HG03342 (cell line): ENCODE measurements at regions not wholly inside any gene's neighbourhood (a gene's known extent, or its start where the extent isn't known, plus 50 kb on each side); places are given as distances from the start of the nearest gene placed in this dataset.

Source experiments
- ATAC-seq: cut with Tn5 transposase; IDR thresholded peaks from one replicate; pipeline ENCODE4 v1.9.1; 2021; ENCODE audit warnings: mild to moderate bottlenecking, moderate library complexity; ENCODE audit not compliant: unreplicated experiment

DNA sequence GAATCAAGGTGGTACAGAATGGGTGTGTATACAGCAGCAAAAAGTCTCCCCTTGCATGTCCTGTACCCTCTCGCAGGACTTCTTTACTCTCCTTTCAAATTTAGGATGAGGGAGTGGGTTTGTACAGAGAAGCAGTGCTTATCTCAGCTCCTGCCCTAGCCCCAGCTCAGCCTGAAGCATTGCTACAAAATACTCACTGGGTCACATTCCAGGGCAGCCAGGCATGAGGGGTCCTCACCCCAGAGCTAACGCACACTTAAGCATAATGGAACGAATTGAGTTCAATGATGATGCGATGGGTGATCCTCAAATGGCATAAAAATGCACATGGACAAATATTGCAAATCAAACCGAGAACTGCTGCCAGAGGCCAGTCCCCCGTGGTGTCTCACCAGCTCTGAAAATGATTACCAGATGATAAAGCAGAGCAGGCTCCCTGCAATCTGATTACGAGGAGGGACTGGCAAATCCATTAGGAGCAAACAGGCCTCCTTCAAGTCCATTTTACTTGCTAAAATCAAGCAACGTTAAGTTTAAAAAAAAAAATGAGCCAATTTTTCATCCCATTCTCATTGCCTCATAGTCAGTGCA, 231.6 kb upstream of the TAS2R1 start:
- no peak for ATAC-seq

DNA sequence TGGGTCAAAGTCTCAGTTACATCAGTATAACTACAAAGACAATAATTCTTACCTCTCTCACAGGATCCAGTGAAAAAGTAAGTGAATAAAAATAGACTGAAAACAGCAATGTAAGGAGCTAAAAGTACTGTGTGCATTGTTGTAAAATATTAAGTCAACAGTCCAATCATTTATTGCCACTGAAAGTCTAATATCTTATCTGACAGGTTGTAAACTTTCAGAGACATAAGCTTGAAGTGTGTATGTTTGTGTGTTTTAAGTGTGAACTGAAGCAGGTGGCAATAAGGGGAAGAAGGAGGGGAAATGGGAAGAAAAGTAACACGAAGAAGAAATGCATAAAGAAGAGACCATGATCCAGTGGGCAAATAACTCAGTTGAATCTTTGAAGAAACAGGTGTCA, 229.7 kb upstream of the TAS2R1 start:
- no peak for ATAC-seq

DNA sequence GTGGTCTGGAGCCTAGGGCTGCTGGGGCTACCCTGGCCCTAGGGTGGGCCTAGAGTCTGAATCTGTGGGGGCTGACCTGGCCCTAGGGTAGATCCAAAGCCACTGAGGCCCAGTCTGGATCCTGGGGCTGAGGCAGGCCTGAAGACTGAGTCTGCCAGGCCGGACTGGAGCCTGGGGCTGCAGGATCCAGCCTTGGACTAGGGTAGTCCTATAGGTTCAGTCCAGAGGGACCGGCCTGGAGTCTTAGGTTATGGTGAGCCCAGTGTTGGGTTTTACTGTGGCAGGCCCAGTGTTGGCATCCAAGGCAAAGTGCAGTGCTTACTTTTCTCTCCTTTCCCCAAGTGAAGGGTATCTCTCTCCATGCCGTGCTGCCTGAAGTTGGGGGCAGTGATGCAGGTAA, 227.9 kb upstream of the TAS2R1 start:
- ATAC-seq = no peak

DNA sequence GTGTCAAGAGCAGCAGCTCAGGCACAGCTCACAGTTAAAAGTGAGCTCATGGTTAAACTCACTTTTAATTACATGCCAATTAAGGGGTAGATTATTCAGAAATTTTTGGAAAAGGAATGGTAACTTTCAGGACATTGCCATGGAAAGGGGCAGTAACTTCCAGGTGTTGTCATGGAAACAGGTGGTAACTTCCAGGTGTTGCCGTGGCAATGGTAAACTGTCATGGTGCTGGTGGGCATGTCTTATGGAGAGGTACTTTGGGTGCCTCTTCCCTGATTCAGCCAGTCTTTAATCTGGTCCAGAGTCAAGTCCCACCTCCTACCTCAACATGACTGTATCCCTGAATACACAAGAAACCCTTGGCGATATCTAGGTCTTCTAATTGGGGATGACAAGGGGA, 223.2 kb upstream of the TAS2R1 start:
- no peak for ATAC-seq

DNA sequence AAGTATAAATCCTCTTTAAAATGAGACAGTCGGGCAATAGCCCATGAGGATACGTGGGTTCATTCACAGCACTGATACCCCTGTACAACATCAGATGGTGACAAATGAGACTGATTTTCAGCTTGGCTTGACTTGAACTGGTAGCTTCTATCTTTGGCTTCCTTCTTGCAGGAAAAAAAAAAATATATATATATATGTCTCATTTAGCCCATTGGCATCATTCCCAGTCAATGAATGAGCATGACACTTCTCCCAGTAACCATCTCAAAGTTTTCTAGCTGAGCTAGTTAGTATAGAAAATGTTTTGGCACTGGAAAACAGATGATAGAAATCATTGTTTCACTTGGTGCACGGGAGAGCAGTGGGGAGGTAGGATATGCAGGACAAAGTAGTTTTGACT, 222.5 kb upstream of the TAS2R1 start:
- no peak for ATAC-seq

DNA sequence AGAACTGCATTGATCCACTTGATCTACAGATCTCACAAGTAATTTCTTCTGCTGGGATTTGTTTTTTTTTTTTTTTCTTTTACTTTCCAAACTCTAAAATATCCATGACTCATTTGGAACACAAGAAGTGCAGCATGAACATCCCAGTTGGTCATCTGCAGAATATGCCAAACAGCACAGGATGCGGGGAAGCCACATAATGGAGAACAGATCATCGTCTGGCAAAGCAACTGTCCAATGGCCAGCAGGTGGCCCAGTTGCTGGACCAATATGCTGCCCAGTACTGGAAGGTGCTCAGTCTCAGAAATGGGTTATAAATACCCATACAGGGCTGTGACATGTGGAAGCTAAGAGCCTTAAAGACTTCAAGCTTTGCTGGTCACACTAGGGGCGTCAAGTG, 221.3 kb upstream of the TAS2R1 start:
- ATAC-seq = no peak

DNA sequence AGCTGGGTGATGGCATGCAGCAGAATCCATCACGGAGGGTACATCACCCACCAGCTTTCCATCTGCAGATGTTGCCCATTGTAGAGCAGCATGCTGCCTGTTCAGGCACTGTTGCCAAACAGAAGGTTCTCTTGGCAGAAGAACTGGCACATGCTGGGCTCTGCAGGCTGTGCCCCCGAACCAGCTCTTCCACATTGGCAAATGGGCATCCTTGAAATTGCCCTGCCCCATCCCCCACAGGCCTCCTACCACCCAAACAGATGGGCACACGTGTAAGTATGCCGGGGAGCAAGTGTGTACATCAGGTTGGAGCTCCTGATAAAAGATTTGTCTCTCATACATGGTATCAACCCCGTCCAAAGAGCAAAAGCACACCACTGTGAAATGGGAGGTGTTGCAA, 220.3 kb upstream of the TAS2R1 start:
- no peak for ATAC-seq

DNA sequence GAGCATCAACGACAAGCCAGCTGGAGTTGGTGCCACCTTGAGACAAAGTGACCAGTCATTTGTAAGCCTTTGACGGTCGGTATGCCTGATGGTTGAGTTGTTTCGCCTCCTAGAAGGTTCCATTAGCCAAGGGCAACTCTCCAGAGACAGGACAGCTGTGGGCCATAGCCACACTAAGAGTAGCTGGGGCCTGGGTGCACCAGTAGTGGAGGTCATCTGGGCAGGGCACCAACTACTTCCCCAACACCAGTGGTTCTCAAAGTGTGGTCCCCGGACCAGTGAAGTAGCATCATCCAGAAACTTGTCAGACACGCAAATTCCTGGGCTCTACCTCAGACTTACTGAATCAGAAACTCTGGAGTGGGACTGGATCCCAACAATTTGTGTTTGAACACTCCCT, 217.5 kb upstream of the TAS2R1 start:
- no peak for ATAC-seq

DNA sequence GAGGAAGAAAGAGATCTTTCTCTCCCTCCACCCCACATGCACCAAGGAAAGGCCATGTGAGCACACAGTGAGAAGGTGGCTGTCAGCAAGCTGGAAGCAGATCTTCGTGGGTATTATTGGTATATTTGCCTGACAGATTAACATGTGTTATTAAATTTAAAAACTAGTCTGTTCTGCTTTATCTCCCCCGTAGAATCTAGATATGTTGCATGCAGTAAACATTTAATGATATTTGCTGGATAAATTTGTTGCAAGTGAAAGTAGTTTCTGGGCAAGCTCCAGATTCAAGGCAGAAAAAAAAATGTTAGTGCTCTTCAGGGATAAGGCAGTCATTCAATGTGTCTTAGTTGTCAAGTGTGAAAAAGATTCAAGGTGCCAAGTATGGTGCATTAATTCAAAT, 215.0 kb upstream of the TAS2R1 start:
- no peak for ATAC-seq

DNA sequence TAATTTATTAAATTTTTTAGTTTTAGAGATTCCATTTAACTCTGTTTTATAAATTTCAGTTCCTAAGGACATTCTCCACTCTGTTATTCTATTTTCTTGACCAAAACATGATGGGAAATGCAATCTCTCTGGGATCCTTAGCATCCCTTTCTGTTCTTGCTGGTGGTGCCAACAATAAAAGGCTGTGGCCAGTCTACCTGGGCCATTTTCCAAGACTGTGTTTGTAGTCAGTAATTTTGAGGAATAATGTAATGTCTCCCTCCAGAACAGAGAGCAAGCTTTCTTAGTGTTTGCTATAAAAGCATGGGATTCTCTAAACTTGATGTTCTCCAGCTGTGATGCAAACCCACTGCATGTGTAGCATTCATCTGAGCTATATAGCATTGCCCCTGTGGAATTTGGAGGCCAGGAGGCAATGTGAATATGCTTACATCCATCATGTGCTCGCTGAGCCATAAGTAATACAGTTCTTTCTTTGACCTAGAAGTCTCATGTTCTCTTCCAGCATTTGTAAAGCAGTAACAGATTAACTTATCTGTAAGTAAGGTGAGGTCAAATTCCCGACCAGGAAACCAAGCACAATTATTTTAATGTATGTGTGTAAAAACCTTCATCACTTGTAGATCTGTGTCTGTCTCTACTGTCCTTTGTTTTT, 211.5 kb upstream of the TAS2R1 start:
- no peak for ATAC-seq

DNA sequence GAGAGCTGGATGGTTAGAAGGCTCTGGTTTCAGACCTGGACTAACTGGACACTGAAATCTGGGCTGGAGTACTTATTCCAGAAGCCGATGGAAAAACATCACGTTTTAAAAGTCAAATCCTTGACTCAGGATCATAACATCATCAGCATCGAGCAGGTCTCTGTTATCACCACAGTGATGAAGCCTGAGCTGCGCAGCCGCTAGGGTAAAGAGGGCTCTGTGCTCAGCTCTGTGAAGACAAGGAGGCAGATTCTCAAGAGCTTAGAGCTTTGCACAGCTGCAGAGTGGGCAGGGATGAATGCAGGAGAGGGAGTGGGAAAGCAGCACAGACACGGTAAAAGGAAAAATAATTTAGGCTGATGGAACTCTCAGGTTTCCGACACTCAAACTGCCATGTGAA, 208.8 kb upstream of the TAS2R1 start:
- ATAC-seq = no peak

DNA sequence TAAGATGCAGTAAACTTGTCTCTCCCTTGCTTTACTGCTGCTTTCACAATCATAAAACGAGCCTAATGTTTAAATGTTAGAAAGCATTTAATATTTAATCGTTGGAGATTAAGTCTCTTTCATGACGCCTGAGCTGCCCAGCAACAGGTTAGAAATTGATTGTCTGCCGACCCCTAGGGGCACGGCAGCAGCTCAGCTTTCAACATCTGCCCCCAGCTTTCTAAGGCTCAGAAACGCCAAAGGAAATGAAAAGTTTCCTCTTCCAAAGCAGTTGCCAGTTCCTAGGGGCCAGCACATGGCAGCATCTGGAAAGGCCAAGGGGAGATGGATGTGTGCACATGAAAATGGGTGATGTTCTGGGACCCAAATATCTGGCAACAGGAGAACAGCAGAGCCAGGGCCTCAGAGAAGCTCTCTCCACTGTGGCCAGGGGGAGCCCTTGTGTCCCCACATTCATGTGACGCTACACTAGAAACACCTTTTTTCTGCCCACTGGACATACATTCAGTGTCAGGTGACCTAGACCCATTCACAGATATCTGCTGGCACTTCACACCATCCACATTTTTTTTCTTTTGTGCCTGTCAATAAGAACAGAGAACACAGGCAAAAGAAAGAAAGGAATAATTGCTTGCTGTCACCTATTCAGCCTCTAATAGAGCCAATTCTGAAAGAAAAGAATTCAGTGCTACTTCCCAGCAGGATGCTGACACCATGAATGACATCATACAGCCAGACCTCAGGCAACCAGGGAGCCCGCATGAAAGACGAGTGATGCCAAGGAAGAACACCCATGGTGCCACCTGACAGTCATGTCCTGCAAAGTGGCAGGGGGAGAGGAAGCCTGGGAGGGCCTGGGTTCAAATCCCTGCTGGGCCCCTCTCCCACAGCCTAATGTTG, 205.0 kb upstream of the TAS2R1 start:
- ATAC-seq = no peak

DNA sequence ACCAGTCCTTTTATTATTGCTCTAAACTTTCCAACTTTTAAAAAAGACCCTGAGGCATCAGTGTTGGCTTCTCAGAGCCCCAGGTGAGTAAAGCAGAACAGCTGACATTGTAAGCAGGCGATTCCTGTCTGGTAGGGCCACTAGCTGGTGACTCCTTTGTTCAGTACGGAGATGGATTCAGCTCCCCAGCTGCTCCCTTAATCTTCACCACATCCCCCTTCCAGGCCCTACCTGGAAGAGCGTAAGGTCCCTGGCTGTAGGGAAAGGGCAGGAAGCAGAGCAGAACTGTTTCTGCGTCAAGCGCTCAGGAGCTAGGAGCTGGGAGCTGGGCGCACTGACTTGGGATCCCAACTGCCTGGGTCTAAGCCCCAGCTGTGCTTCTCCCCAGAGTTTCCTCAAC, 203.7 kb upstream of the TAS2R1 start:
- ATAC-seq = no peak

DNA sequence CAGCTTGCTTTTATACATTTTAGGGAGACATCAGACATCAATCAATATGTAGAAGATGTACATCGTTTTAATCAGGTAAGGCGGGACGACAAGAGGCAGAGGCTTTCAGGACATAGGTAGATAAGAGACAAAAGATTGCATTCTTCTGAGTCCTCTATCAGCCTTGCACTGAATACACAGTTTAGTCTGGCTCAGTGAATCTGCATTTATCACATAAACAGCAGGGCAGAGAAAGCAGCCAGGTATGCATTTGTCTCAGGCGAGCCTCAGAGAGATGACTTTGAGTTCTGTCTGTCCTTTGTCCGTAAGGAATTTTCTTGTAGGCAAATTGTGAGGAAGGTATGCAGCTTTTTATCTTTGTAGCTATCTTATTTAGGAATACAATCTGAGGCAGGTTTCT, 202.8 kb upstream of the TAS2R1 start:
- ATAC-seq = no peak

DNA sequence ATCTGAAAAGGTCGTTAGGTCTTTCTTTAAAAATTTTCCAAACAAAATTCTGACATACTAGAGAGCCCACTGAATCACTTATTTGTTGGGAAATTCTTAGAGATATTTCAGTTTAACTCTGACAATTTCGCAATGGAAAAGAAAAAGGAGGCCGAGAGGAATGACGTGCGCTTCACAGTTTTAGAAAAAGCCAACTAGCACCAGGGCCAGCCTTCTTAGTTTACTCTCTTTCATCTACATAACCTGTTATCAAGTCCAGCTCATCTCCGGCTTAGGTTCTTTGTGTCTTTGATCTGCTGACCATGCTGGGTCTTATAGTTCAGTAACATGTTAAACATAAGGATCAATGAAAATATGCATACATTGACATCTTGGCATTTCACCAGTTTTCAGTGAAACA, 201.7 kb upstream of the TAS2R1 start:
- no peak for ATAC-seq

DNA sequence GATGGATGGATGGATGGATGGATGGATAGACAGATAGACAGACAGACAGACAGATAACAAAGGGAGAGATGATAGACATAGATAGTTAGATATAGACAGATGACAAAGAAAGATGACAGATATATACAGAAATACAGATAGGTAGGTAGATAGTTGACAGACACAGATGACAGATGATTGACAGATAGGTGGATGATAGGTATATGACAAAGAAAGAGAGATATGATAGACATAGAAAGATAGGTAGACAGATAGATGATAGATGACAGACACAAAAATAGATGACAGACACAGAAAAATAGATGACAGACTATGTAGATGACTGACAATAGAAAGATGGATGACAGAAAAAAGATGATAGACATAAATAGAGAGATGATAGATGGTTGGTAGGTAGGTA, 200.0 kb upstream of the TAS2R1 start:
- no peak for ATAC-seq

DNA sequence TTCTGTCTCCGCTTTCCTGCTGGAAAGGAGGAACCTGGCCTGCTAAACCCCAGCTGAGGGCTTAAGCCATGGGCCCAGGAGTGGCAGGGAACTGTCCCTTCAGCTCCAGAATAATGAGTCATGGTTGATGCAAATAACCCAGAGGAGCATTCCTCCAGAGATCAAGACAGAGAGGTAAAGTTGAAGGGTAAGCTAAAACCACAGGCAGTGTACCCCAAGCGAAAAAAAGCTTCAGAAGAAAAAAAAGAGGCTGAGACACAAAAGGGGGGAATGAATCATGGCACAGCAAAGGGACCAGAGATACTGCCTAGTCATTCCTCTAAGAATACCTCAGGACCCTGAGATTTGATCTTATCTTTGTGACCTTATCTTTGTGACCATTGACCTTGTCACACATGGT, 199.5 kb upstream of the TAS2R1 start:
- ATAC-seq = no peak

DNA sequence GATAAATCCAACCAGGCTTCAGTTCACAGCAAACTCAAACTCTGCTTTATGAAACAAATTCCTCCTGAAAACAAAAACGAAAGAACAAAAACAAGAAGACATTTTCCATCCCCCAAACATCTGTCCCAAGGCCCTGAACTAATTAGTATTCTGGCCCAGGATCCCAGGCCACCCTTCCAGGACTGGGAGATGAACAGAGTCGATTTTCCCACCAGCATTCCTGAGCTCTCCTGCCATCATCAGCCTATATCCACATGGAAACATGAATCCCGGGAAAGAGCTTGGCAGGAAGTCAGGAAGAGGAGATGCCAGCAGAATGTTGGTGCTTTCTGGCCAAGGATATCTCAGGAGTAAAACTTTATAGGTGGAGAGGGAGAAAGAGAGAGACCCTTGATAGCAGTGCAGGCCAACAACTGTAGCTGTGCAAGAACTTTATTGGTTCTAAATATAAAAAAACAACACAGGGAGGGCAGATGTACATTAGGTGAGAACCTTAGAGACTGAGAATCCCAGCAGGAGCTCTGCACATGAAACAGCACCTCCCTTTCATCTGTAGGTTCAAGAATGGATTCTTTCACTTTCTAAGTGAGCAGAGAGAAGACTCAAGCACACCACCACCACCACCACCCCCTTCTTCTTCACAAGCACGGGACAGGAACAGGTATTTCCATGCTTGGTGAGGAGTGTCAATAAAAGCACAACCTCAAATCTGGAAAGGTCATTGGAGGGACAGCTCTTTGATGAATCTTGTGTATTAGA, 190.7 kb upstream of the TAS2R1 start:
- no peak for ATAC-seq

DNA sequence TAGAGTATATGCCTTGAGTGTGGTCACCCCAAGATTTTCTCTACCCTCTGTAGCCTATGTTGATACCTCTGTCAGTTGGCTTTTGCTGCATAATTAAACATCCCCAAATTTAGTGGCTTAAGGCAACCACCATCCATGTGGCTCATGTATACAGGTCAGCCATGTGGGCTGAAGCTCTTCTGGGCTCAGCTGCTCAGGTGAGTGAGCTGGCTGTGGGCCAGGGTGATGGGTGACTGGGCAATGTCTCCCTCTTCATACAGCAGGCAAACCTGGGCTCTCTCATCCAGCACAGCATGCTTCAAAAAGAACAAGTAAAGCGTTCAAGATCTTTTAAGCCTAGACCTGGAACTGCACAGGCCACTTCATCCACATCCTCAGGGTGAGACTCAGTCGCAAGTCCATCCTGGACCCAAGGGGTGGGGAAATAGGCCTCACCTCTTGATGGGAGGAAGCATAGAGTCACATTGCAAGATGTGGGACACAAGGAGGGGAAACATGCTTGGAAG, 188.2 kb upstream of the TAS2R1 start:
- no peak for ATAC-seq

DNA sequence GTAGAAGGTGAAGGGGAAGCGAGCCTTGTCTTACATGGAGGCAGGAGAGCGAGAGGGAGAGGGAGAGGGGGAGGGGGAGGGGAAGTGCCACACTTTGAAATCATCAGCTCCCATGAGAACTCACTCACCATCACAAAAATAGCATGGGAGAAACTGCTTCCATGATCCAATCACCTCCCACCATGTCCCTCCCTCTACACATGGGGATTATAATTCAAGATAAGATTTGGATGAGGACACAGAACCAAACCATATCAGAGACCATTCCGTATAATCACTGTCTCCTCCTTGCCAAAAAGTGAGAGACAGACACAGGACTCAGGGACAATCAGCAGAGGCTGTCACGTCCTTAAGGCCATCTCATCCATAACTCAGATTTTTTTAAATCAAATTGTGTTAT, 187.7 kb upstream of the TAS2R1 start:
- ATAC-seq = no peak

DNA sequence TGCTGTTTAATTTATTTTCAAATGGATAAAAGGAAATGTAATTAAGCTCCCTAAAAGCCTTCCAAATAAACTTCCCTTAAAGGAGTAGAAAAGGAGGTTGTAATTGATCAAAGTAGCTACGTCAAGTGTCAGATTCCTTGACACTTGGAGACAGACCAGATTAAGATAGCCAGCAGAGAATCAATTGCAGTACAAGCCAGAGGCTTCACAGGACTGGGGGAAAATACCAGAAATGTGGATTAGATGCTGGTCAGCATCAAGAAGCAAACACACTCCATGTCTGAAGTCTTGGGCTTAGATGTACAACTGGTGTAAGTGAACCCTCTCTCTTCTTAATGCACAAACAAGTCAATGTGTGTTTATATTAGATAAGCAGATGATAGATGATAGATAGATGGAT, 184.9 kb upstream of the TAS2R1 start:
- no peak for ATAC-seq
